H9 (cell line): ENCODE measurements at regions not wholly inside any gene's neighbourhood (a gene's known extent, or its start where the extent isn't known, plus 50 kb on each side); places are given as distances from the start of the nearest gene placed in this dataset.

ENCODE experiments used
- DNase-seq: peaks from one replicate; pipeline ENCODE4 v3.0.0-alpha.2; 2017
- H2AFZ ChIP-seq: one replicate; pipeline ENCODE4 v1.6.1; 2013; ENCODE audit warnings: mild to moderate bottlenecking, low read length, control low read depth, moderate library complexity
- H2AK5ac ChIP-seq: 2 replicates; pipeline ENCODE4 v1.6.1; 2013; ENCODE audit warnings: low read length, control low read depth, mixed read lengths; ENCODE audit not compliant: insufficient read length
- H2BK120ac ChIP-seq: one replicate; pipeline ENCODE4 v1.6.1; 2013; ENCODE audit warnings: low read depth, mild to moderate bottlenecking, low read length, control low read depth, inconsistent platforms; ENCODE audit not compliant: poor library complexity, severe bottlenecking
- H2BK12ac ChIP-seq: 2 replicates; pipeline ENCODE4 v1.6.1; 2013; ENCODE audit warnings: low read length, control low read depth, mixed read lengths, low read depth; ENCODE audit not compliant: insufficient read length
- H2BK15ac ChIP-seq: 2 replicates; pipeline ENCODE4 v1.6.1; 2013; ENCODE audit warnings: low read depth, low read length, control low read depth
- H2BK20ac ChIP-seq: one replicate; pipeline ENCODE4 v1.6.1; 2013; ENCODE audit warnings: low read depth, mild to moderate bottlenecking, low read length, control low read depth, inconsistent platforms; ENCODE audit not compliant: poor library complexity, severe bottlenecking
- H2BK5ac ChIP-seq: 2 replicates; pipeline ENCODE4 v1.6.1; 2013; ENCODE audit warnings: low read length, control low read depth, mixed read lengths; ENCODE audit not compliant: insufficient read length
- H3K14ac ChIP-seq: 2 replicates; pipeline ENCODE4 v1.6.1; 2013; ENCODE audit warnings: low read length, control low read depth; ENCODE audit not compliant: insufficient read depth
- H3K18ac ChIP-seq: 2 replicates; pipeline ENCODE4 v1.6.1; 2013; ENCODE audit warnings: low read depth, mild to moderate bottlenecking, mixed read lengths, low read length, control low read depth; ENCODE audit not compliant: insufficient read length
- H3K23ac ChIP-seq: 2 replicates; pipeline ENCODE4 v1.6.1; 2013; ENCODE audit warnings: low read length, control low read depth, mixed read lengths, low read depth; ENCODE audit not compliant: insufficient read length
- H3K23me2 ChIP-seq: 2 replicates; pipeline ENCODE4 v1.6.1; 2013; ENCODE audit warnings: low read depth, mild to moderate bottlenecking, mixed read lengths, low read length, control low read depth; ENCODE audit not compliant: insufficient read length, poor library complexity, severe bottlenecking
- H3K27ac ChIP-seq: 2 replicates; pipeline ENCODE4 v1.5.1; 2013; ENCODE audit warnings: low read length, control low read depth, mixed read lengths, low read depth; ENCODE audit not compliant: insufficient read length
- H3K27me3 ChIP-seq: 2 replicates; pipeline ENCODE4 v1.6.1; 2013; ENCODE audit warnings: low read length, control low read depth, inconsistent platforms; ENCODE audit not compliant: insufficient read depth
- H3K4ac ChIP-seq: 2 replicates; pipeline ENCODE4 v1.6.1; 2013; ENCODE audit warnings: low read depth, mild to moderate bottlenecking, control low read depth, inconsistent platforms, low read length, moderate library complexity
- H3K4me1 ChIP-seq: 2 replicates; pipeline ENCODE4 v1.6.1; 2013; ENCODE audit warnings: low read length, control low read depth, inconsistent platforms; ENCODE audit not compliant: insufficient read depth
- H3K4me2 ChIP-seq: 2 replicates; pipeline ENCODE4 v1.6.1; 2013; ENCODE audit warnings: low read length, control low read depth, mixed read lengths; ENCODE audit not compliant: insufficient read length, insufficient read depth
- H3K56ac ChIP-seq: 2 replicates; pipeline ENCODE4 v1.6.1; 2013; ENCODE audit warnings: low read depth, mild to moderate bottlenecking, mixed read lengths, low read length, control low read depth; ENCODE audit not compliant: insufficient read length
- H3K79me1 ChIP-seq: 2 replicates; pipeline ENCODE4 v1.6.1; 2013; ENCODE audit warnings: low read depth, mild to moderate bottlenecking, moderate library complexity, low read length, control low read depth, inconsistent platforms; ENCODE audit not compliant: insufficient read depth, poor library complexity, severe bottlenecking
- H3K79me2 ChIP-seq: 2 replicates; pipeline ENCODE4 v1.6.1; 2013; ENCODE audit warnings: low read length, control low read depth, inconsistent platforms; ENCODE audit not compliant: insufficient read depth
- H3K9ac ChIP-seq: 2 replicates; pipeline ENCODE4 v1.6.1; 2013; ENCODE audit warnings: low read length, control low read depth, mixed read lengths; ENCODE audit not compliant: insufficient read length; ENCODE audit errors: extremely low read depth
- H3K9me3 ChIP-seq: one replicate; pipeline ENCODE4 v1.6.1; 2013; ENCODE audit warnings: low read depth, low read length, inconsistent platforms; ENCODE audit not compliant: control insufficient read depth
- H3T11ph ChIP-seq: one replicate; pipeline ENCODE4 v1.6.1; 2013; ENCODE audit warnings: mild to moderate bottlenecking, low read length, control low read depth, inconsistent platforms
- H4K20me1 ChIP-seq: one replicate; pipeline ENCODE4 v1.6.1; 2013; ENCODE audit not compliant: control insufficient read depth, insufficient read length, insufficient read depth
- H4K5ac ChIP-seq: 2 replicates; pipeline ENCODE4 v1.6.1; 2013; ENCODE audit warnings: low read depth, mild to moderate bottlenecking, mixed read lengths, low read length, control low read depth; ENCODE audit not compliant: insufficient read length
- H4K8ac ChIP-seq: replicated peaks from 2 replicates; pipeline ENCODE4 v1.6.1; 2013; ENCODE audit warnings: low read length, control low read depth, mixed read lengths, low read depth; ENCODE audit not compliant: insufficient read length
- H4K91ac ChIP-seq: 2 replicates; pipeline ENCODE4 v1.6.1; 2013; ENCODE audit warnings: low read depth, mild to moderate bottlenecking, moderate library complexity, mixed read lengths, low read length, control low read depth; ENCODE audit not compliant: insufficient read length
- H3K27ac Mint-ChIP-seq, 3 experiments: 2 replicates in 2 of 3; 3 replicates in 1 of 3; pipeline ENCODE4 v1.8.0; 2020 to 2021; ENCODE audit warnings: mixed read lengths in 3 of 3, mild to moderate bottlenecking in 1 of 3, moderate library complexity in 1 of 3
- H3K27me3 Mint-ChIP-seq: 2 replicates; pipeline ENCODE4 v1.8.0; 2021; ENCODE audit warnings: low read depth, mild to moderate bottlenecking, moderate library complexity, mixed read lengths
- H3K36me3 Mint-ChIP-seq, 3 experiments: 2 replicates in 2 of 3; 3 replicates in 1 of 3; pipeline ENCODE4 v1.8.0; 2020 to 2021; ENCODE audit warnings: low read depth in 3 of 3, mixed read lengths in 3 of 3; ENCODE audit not compliant: insufficient read depth in 1 of 3
- H3K4me1 Mint-ChIP-seq, 2 experiments: 2 replicates each; pipeline ENCODE4 v1.8.0; 2020; ENCODE audit warnings: mixed read lengths in 2 of 2
- H3K4me3 Mint-ChIP-seq, 2 experiments: 2 replicates in 1 of 2; 3 replicates in 1 of 2; pipeline ENCODE4 v1.8.0; 2020 to 2021; ENCODE audit warnings: mild to moderate bottlenecking in 2 of 2, mixed read lengths in 2 of 2, moderate library complexity in 1 of 2
- H3K9me3 Mint-ChIP-seq, 2 experiments: 2 replicates in 1 of 2; 3 replicates in 1 of 2; pipeline ENCODE4 v1.8.0; 2020; ENCODE audit warnings: mild to moderate bottlenecking in 2 of 2, mixed read lengths in 2 of 2, moderate library complexity in 1 of 2
- WGBS: extraction: QIAGEN DNeasy Blood & Tissue Kit; methylation state at CpG from one replicate; pipeline ENCODE4 v1.1.7; 2013; ENCODE audit warnings: missing lambda C conversion rate, low lambda C conversion rate, mixed read lengths; ENCODE audit not compliant: insufficient read length; ENCODE audit errors: extremely low coverage; 5-methylcytosine and 5-hydroxymethylcytosine counted together
- TF ChIP-seq, protein P1 (sequence below): fragments of 200-600 bp; sonication (generic); conservative IDR thresholded peaks from 3 replicates; pipeline ENCODE4 v1.8.0; 2021; ENCODE audit warnings: antibody characterized with exemption, mild to moderate bottlenecking

- no peaks in the 10 kb centered on the region for H3K9me3 ChIP-seq
- H4K5ac ChIP-seq: no peak overlapping the region
- H3K18ac ChIP-seq: no peak overlapping the region
- no peaks in the 10 kb centered on the region for H3K27me3 ChIP-seq
- DNase-seq: no peak
- Mint-ChIP-seq H3K27ac (no peak overlapping the region), H3K4me1 (no peaks in the 10 kb centered on the region), H3K4me3 (no peak overlapping the region), H3K9me3 (peaks cover 1 to 4% of the 10 kb centered on the region in 2 experiments; a peak in 3 of 5 replicates), H3K36me3 (peaks cover 0 to 5% (median 0%) of the 10 kb centered on the region in 3 experiments; a peak in 1 of 7 replicates), H3K27me3 (no peaks in the 10 kb centered on the region)
- no peak overlapping the region for H2BK5ac ChIP-seq
- no peak overlapping the region for H2AFZ ChIP-seq
- H3K4ac ChIP-seq: no peak overlapping the region
- TF ChIP-seq, protein P1, sequence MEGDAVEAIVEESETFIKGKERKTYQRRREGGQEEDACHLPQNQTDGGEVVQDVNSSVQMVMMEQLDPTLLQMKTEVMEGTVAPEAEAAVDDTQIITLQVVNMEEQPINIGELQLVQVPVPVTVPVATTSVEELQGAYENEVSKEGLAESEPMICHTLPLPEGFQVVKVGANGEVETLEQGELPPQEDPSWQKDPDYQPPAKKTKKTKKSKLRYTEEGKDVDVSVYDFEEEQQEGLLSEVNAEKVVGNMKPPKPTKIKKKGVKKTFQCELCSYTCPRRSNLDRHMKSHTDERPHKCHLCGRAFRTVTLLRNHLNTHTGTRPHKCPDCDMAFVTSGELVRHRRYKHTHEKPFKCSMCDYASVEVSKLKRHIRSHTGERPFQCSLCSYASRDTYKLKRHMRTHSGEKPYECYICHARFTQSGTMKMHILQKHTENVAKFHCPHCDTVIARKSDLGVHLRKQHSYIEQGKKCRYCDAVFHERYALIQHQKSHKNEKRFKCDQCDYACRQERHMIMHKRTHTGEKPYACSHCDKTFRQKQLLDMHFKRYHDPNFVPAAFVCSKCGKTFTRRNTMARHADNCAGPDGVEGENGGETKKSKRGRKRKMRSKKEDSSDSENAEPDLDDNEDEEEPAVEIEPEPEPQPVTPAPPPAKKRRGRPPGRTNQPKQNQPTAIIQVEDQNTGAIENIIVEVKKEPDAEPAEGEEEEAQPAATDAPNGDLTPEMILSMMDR: no peak
- no peak overlapping the region for H2BK20ac ChIP-seq
- no peak overlapping the region for H2AK5ac ChIP-seq
- no peak overlapping the region for H3T11ph ChIP-seq
- H3K14ac ChIP-seq: no peak overlapping the region
- H3K56ac ChIP-seq: no peak overlapping the region
- H3K23ac ChIP-seq: no peak overlapping the region
- no peak overlapping the region for H3K4me2 ChIP-seq
- H3K23me2 ChIP-seq: no peaks in the 10 kb centered on the region
- no peak overlapping the region for H2BK15ac ChIP-seq
- H3K27ac ChIP-seq: no peak overlapping the region
- H4K8ac ChIP-seq: no peak overlapping the region
- H3K79me1 ChIP-seq: no peaks in the 10 kb centered on the region
- no peaks in the 10 kb centered on the region for H4K20me1 ChIP-seq
- H4K91ac ChIP-seq: no peak overlapping the region
- no peak overlapping the region for H3K9ac ChIP-seq
- H3K4me1 ChIP-seq: peaks cover 3% of the 10 kb centered on the region; the same call in 1 of the 2 replicates
- no peaks in the 10 kb centered on the region for H3K79me2 ChIP-seq
- H2BK12ac ChIP-seq: no peak overlapping the region
- no CpG with 5 or more reads among the region's 1 CpG for WGBS
- no peak overlapping the region for H2BK120ac ChIP-seq
These were observed 67.6 kb downstream of the UFM1 start for GRCh38 chr13:38417241-38417640.
